Activated CD4-positive, alpha-beta T cell treated with anti-CD3 and anti-CD28 coated beads, Interleukin-2, amount 50 U/mL, for 24 hours (primary cell): ENCODE measurements at regions not wholly inside any gene's neighbourhood (a gene's known extent, or its start where the extent isn't known, plus 50 kb on each side); places are given as distances from the start of the nearest gene placed in this dataset.

Source experiments
- DNase-seq, 2 donors: peaks; one replicate each; pipeline ENCODE4 v3.0.0-alpha.2; 2020; ENCODE audit warnings: low read depth in 1 of 2, low spot score in 1 of 2

- DNase-seq, result no peak
Measured at GRCh38 chr3:57009802-57010201, 50.7 kb upstream of the SPATA12 start.

- DNase-seq, result no peak
Measured at GRCh38 chr3:57009367-57009766, 51.1 kb upstream of the SPATA12 start.

- no peak for DNase-seq
Measured at GRCh38 chr3:57007521-57008460, 52.7 kb upstream of the SPATA12 start.

GRCh38 chr3:57006949-57007419 is 53.5 kb upstream of the SPATA12 start:
- no peak for DNase-seq

GRCh38 chr3:57006179-57006657 is 54.2 kb upstream of the SPATA12 start:
- no peak for DNase-seq

GRCh38 chr3:57004229-57004628 is 56.2 kb upstream of the SPATA12 start:
- no peak for DNase-seq

GRCh38 chr3:57003676-57004075 is 56.8 kb upstream of the SPATA12 start:
- DNase-seq, result no peak

- DNase-seq, result no peak
Measured at GRCh38 chr3:57001356-57001755, 59.1 kb upstream of the SPATA12 start.

- DNase-seq, result no peak
Measured at GRCh38 chr3:57000012-57000411, 60.5 kb upstream of the SPATA12 start.

GRCh38 chr3:56999547-56999946 is 60.9 kb upstream of the SPATA12 start:
- no peak for DNase-seq

- no peak for DNase-seq
Measured at GRCh38 chr3:56998076-56998529, 62.4 kb upstream of the SPATA12 start.

- no peak for DNase-seq
Measured at GRCh38 chr3:56997675-56998074, 62.8 kb upstream of the SPATA12 start.

GRCh38 chr3:56997041-56997440 is 63.4 kb upstream of the SPATA12 start:
- DNase-seq, result no peak

- no peak for DNase-seq
Measured at GRCh38 chr3:56994391-56994790, 66.1 kb upstream of the SPATA12 start.

GRCh38 chr3:56990641-56991015 is 69.8 kb upstream of the SPATA12 start:
- DNase-seq, result no peak

- no peak for DNase-seq
Measured at GRCh38 chr3:56989977-56990640, 70.4 kb upstream of the SPATA12 start.

GRCh38 chr3:56989169-56989976 is 71.1 kb upstream of the SPATA12 start:
- no peak for DNase-seq

GRCh38 chr3:56988458-56989168 is 71.9 kb upstream of the SPATA12 start:
- peak; percentile 48 to 75 for DNase-seq

- DNase-seq, result no peak
Measured at GRCh38 chr3:56987238-56987895, 73.1 kb upstream of the SPATA12 start.

- no peak for DNase-seq
Measured at GRCh38 chr3:56986347-56986746, 74.1 kb upstream of the SPATA12 start.
